HL-60 (cell line): ENCODE measurements at regions not wholly inside any gene's neighbourhood (a gene's known extent, or its start where the extent isn't known, plus 50 kb on each side); places are given as distances from the start of the nearest gene placed in this dataset.

Source experiments
- DNase-seq, 2 experiments: peaks; one replicate each; pipeline ENCODE4 v3.0.0-alpha.2; 2010 to 2020; ENCODE audit warnings: low read depth in 1 of 2, low spot score in 1 of 2
- H3K27ac ChIP-seq: fragments of 250-450 bp; sonication (Bioruptor Pico); replicated peaks from 2 replicates; pipeline ENCODE4 v1.5.1; 2020; ENCODE audit warnings: mild to moderate bottlenecking, moderate library complexity
- H3K27me3 ChIP-seq: fragments of 250-450 bp; sonication (Bioruptor Pico); 2 replicates; pipeline ENCODE4 v1.5.1; 2021; ENCODE audit warnings: mild to moderate bottlenecking, moderate library complexity; ENCODE audit not compliant: insufficient read depth, poor library complexity, severe bottlenecking
- H3K4me3 ChIP-seq: replicated peaks from 2 replicates; pipeline ENCODE4 v1.5.1; 2011; ENCODE audit warnings: mild to moderate bottlenecking, control low read depth, low read length; ENCODE audit not compliant: insufficient read depth
- CTCF ChIP-seq: IDR thresholded peaks from one replicate; pipeline ENCODE4 v1.5.1; 2011; ENCODE audit warnings: low read length, control low read depth, inconsistent platforms; ENCODE audit not compliant: insufficient read depth
- GABPA ChIP-seq: IDR thresholded peaks from 2 replicates; pipeline ENCODE4 v1.6.1; 2012; ENCODE audit warnings: low read depth
- POLR2AphosphoS5 ChIP-seq: IDR thresholded peaks from 2 replicates; pipeline ENCODE4 v1.6.1; 2012; ENCODE audit warnings: low read depth
- REST ChIP-seq: IDR thresholded peaks from 2 replicates; pipeline ENCODE4 v1.6.1; 2012; ENCODE audit warnings: low read depth; ENCODE audit not compliant: insufficient replicate concordance
- SPI1 ChIP-seq: IDR thresholded peaks from 2 replicates; pipeline ENCODE4 v1.6.1; 2012; ENCODE audit warnings: low read depth, mild to moderate bottlenecking, borderline replicate concordance

DNA sequence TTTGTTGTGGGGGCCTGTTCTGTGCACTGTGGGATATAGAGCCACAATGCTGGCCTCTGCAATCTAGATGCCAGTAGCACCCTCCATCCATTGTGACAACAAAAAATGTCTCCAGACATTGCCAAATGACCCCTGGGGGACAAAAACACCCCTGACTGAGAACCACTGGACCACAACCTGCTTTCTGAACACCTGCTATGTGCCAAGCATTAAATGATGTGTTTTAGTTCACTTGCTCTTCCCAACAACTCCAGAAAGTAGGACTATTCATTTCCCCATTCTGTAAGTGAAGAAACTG lies 367.0 kb upstream of the ERCC4 start:
- no peak overlapping the region for H3K27ac ChIP-seq
- TF ChIP-seq GABPA: no peak
- no peak for TF ChIP-seq CTCF
- no peak for TF ChIP-seq SPI1
- TF ChIP-seq REST: no peak
- no peaks in the 10 kb centered on the region for H3K27me3 ChIP-seq
- H3K4me3 ChIP-seq: no peak overlapping the region
- DNase-seq: no peak

DNA sequence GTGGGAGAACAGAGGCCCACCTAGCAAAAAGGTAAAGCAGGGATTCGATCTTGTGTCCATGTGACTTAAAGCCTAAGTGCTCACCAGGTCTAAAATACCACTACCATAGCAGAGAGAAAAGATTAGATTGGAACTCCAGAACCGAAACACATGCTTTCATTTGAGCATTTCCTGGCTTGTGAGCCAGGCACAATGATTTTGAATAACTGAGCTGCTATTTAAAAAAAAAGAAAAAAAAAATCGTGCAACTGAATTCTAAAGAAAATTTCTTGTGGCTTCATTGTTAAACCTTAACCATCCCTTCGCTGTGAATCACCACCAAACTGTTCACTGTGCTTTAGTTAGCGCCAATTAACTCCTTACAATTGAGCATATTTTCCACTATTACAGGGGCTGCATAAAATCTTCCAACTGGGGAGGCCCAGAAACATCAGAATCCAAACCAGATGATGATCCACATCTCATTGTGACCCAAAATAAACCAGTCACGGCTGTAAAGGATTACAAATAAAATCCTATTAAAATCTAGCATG lies 366.4 kb upstream of the ERCC4 start:
- no peak for TF ChIP-seq REST
- no peak for TF ChIP-seq GABPA
- no peak for DNase-seq

DNA sequence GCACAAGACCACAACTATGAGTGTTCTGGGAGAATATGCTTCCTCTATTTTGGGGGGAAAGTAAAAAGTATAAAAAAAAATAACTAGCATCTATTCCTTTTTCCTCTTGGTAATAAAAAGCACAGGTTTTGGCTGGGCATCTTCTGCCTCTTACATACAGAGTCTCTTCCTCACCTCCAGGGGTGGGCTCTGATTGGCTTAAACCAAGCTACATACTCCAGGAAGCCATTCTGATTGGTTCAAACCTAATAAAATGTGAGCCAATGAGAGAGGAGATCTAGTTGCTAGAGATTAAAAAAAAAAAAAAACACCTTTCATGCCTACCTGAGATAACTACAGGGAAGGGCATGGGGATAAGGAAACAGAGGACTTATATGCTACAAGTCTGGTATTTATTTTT lies 365.9 kb upstream of the ERCC4 start:
- H3K4me3 ChIP-seq: no peak overlapping the region
- no peak for DNase-seq
- TF ChIP-seq REST: no peak
- no peak overlapping the region for H3K27ac ChIP-seq
- no peaks in the 10 kb centered on the region for H3K27me3 ChIP-seq

More for the DNA sequence above, 366.4 kb upstream of the ERCC4 start:
- no peak overlapping the region for H3K4me3 ChIP-seq
- no peaks in the 10 kb centered on the region for H3K27me3 ChIP-seq
- H3K27ac ChIP-seq: no peak overlapping the region

DNA sequence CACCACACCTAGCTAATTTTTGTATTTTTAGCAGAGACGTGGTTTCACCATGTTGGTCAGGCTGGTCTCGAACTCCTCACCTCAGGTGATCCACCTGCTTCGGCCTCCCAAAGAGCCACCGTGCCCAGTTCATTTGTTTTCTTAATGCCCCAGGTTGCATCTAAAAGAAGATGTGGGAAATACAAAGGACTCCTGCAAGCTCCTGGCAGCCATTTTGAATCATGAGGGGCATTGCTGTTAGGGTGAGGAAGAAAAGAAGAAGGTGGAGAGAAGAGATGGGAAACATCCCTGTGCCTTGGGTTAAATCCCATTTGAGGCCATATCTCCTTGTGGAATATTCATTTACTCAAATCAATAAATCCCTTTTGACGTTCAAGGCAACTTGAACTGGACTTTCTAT lies 365.3 kb upstream of the ERCC4 start:
- no peak for TF ChIP-seq GABPA
- TF ChIP-seq CTCF: no peak
- TF ChIP-seq SPI1: no peak
- no peak for TF ChIP-seq REST
- no peak for TF ChIP-seq POLR2AphosphoS5
- Histone ChIP-seq H3K4me3 (no peak overlapping the region), H3K27ac (no peak overlapping the region), H3K27me3 (no peaks in the 10 kb centered on the region)
- no peak for DNase-seq
